ENCODE measurements at regions not wholly inside any gene's neighbourhood (a gene's known extent, or its start where the extent isn't known, plus 50 kb on each side); places are given as distances from the start of the nearest gene placed in this dataset.
"Not testable (repeated sequence)": the region's sequence is repeated elsewhere in the genome, so short reads cannot be mapped to it uniquely, and the experiment has no call there.

- no peak for DNase-seq
Measured at GRCh38 chr6:6091608-6092002, 84.9 kb upstream of the NRN1 start.

- DNase-seq: no peak
Measured at GRCh38 chr6:6090861-6091607, 84.3 kb upstream of the NRN1 start.

GRCh38 chr6:6085928-6086668 is 79.4 kb upstream of the NRN1 start:
- DNase-seq: no peak

DNA sequence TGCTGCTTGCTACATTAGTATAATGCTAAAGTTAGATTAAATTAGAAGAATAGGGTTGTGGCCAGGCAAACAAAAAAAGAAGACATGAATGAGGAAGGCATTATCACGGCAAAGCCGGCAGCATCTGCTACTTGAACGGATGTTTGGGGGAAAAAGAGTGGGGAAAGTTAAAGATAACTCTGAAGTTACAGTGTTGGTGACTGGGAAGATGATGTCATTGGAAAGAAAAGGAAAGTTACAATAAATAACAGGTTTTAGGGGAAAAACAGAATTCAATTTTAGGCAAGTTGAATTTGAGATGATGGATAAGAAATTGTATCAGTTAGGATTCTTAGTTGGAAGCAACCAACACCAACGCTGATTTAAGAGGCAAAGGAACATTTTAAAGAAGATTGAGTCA is 74.2 kb upstream of the NRN1 start:
- no peak for DNase-seq

DNA sequence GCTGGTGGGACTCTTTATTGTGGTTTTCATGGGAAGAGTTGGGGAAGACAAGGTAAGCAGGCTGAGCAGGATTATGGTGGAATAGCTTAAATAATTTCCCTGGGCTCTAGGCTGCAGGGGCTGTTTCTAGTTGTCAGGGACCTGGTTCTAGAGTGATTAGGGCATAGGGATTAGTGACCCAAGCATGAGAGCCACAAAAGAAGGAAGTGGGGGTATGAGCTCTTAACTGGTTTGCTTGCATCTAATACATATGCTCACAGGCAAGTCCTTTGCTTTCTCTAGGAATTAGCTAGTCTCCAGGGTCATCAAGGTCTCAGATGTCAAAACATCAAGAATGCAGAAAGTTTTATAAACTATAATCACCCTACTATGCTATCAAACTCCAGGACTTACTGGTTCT is 67.5 kb upstream of the NRN1 start:
- DNase-seq: no peak

- DNase-seq: not testable (repeated sequence)
Measured at GRCh38 chr6:6068157-6068556, 61.4 kb upstream of the NRN1 start.

GRCh38 chr6:6058054-6058444 is 51.3 kb upstream of the NRN1 start:
- no peak for DNase-seq

DNA sequence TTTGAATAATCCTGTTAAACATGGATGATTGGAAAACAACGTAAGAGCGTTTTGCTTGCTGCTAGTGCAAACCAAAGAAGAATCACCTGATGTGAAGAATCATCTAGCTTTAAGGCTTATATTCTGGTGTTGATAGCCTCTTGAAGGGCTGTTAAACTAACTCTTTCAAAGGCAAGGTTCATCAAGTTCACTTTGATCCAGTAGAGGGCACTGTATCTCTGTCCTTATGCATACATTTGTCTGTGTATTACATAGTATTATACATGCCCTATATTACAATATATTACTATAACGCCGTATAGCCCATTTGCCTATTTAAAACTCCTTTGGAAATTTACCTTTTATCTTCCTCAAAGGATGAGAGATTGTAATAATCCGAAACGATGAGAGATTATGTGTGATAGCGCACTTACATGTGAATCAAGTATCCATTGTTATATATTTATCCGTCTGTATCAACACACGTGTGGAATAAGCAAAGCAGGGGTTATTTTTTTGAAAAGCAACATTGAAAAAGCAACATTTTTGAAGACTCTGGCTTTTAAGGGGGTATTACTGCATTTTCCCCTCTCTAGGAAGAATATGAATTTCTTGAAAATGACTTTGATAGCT is 50.8 kb upstream of the NRN1 start:
- DNase-seq: peak; percentile 34

Data from CD4-positive, alpha-beta T cell treated with Interleukin-10 for 1 hour (primary cell).